H1 (cell line): ENCODE measurements at regions not wholly inside any gene's neighbourhood (a gene's known extent, or its start where the extent isn't known, plus 50 kb on each side); places are given as distances from the start of the nearest gene placed in this dataset.

Experiments
- CTCF ChIA-PET: fragments of 300-600 bp; sonication (Branson Sonifier 250); formaldehyde crosslinking; loops from one replicate; lab custom pipeline; 2021; ENCODE audit not compliant: partially characterized antibody; lab: Charles Lee
- POLR2A ChIA-PET: fragments of 300-600 bp; sonication (Branson Sonifier 250); formaldehyde crosslinking; loops from one replicate; lab custom pipeline; 2021; ENCODE audit warnings: inconsistent platforms; ENCODE audit not compliant: partially characterized antibody; lab: Charles Lee
- DNase-seq, 2 experiments: peaks; one replicate each; pipeline versions ENCODE4 v3.0.0 to v3.0.0-alpha.2; 2010 to 2022; ENCODE audit warnings: low spot score in 2 of 2, low read depth in 1 of 2, mixed read lengths in 1 of 2
- FAIRE-seq: peaks from 2 replicates; lab custom pipeline; 2011; peaks lifted over from hg19 to GRCh38; lab: Jason Lieb, UNC
- H2AFZ ChIP-seq: 2 replicates; pipeline ENCODE4 v1.8.1; 2012; ENCODE audit warnings: low read length, inconsistent platforms
- H2AK5ac ChIP-seq: 2 replicates; pipeline ENCODE4 v1.6.1; 2013; ENCODE audit warnings: low read depth, low read length
- H2BK120ac ChIP-seq: replicated peaks from 2 replicates; pipeline ENCODE3; 2013; ENCODE audit warnings: low read depth, low read length, inconsistent platforms
- H2BK12ac ChIP-seq: 2 replicates; pipeline ENCODE4 v1.6.1; 2013; ENCODE audit warnings: low read depth, low read length
- H2BK15ac ChIP-seq: 2 replicates; pipeline ENCODE4 v1.6.1; 2013; ENCODE audit warnings: low read length
- H2BK20ac ChIP-seq: 2 replicates; pipeline ENCODE4 v1.6.1; 2013; ENCODE audit warnings: low read length
- H2BK5ac ChIP-seq: 2 replicates; pipeline ENCODE4 v1.6.1; 2013; ENCODE audit warnings: low read depth, low read length
- H3K14ac ChIP-seq: 2 replicates; pipeline ENCODE4 v1.6.1; 2013; ENCODE audit warnings: inconsistent platforms; ENCODE audit not compliant: insufficient read length
- H3K18ac ChIP-seq: 2 replicates; pipeline ENCODE4 v1.6.1; 2013; ENCODE audit warnings: low read length; ENCODE audit errors: extremely low read depth
- H3K23ac ChIP-seq: 2 replicates; pipeline ENCODE4 v1.6.1; 2013; ENCODE audit warnings: inconsistent platforms; ENCODE audit not compliant: insufficient read length
- H3K23me2 ChIP-seq: 2 replicates; pipeline ENCODE4 v1.6.1; 2013; ENCODE audit warnings: low read depth, low read length
- H3K27ac ChIP-seq: 2 replicates; pipeline ENCODE4 v1.6.1; 2011; ENCODE audit warnings: low read depth, low read length, inconsistent platforms
- H3K27me3 ChIP-seq, 4 experiments: replicated peaks in 1 of 4; 1 replicate in 1 of 4; 2 replicates in 3 of 4; pipeline versions ENCODE4 v1.6.1 to v1.8.1; 2011 to 2013; ENCODE audit warnings: low read length in 3 of 4, mild to moderate bottlenecking in 3 of 4, inconsistent platforms in 2 of 4, mixed read lengths in 2 of 4, moderate library complexity in 1 of 4; ENCODE audit not compliant: control insufficient read depth in 3 of 4, insufficient read depth in 3 of 4; ENCODE audit errors: extremely low read depth in 1 of 4
- H3K36me3 ChIP-seq, 4 experiments: 2 replicates each; pipeline versions ENCODE4 v1.6.1 to v1.8.1; 2011 to 2013; ENCODE audit warnings: mild to moderate bottlenecking in 4 of 4, low read length in 3 of 4, moderate library complexity in 2 of 4, control low read depth in 1 of 4, inconsistent platforms in 1 of 4; ENCODE audit not compliant: insufficient read depth in 4 of 4, control insufficient read depth in 2 of 4
- H3K4ac ChIP-seq: replicated peaks from 2 replicates; pipeline ENCODE3; 2013; ENCODE audit warnings: low read length, low read depth, mixed read lengths, inconsistent platforms; ENCODE audit not compliant: insufficient read length
- H3K4me1 ChIP-seq, 4 experiments: replicated peaks in 1 of 4; 1 replicate in 1 of 4; 2 replicates in 3 of 4; pipeline versions ENCODE4 v1.6.1 to v1.8.1; 2011 to 2013; ENCODE audit warnings: low read length in 3 of 4, inconsistent platforms in 2 of 4, mixed read lengths in 1 of 4; ENCODE audit not compliant: insufficient read depth in 4 of 4, control insufficient read depth in 3 of 4
- H3K4me2 ChIP-seq, 2 experiments: 2 replicates each; pipeline versions ENCODE4 v1.6.1 to v1.8.1; 2011 to 2013; ENCODE audit warnings: low read depth in 2 of 2, low read length in 2 of 2, control low read depth in 1 of 2, inconsistent platforms in 1 of 2, mild to moderate bottlenecking in 1 of 2; ENCODE audit not compliant: insufficient read depth in 1 of 2
- H3K4me3 ChIP-seq, 4 experiments: fragments of 200-600, 300-600 bp in 1 of 4; sonication (generic), shearing (Covaris generic), sonication (Bioruptor Twin) in 1 of 4; 2 replicates each; pipeline versions ENCODE4 v1.5.1 to v1.8.1; 2011 to 2016; ENCODE audit warnings: low read length in 4 of 4, low read depth in 3 of 4, control low read depth in 2 of 4, inconsistent platforms in 2 of 4, mild to moderate bottlenecking in 2 of 4, mixed read lengths in 1 of 4, moderate library complexity in 1 of 4; ENCODE audit not compliant: insufficient read depth in 2 of 4; ENCODE audit errors: extremely low read depth in 1 of 4
- H3K56ac ChIP-seq: replicated peaks from 2 replicates; pipeline ENCODE3; 2013; ENCODE audit warnings: low read depth, mild to moderate bottlenecking, mixed read lengths, low read length, inconsistent platforms; ENCODE audit not compliant: insufficient read length
- H3K79me1 ChIP-seq: 2 replicates; pipeline ENCODE4 v1.6.1; 2013; ENCODE audit warnings: low read depth, low read length, control low read depth
- H3K79me2 ChIP-seq, 2 experiments: 2 replicates each; pipeline versions ENCODE4 v1.6.1 to v1.8.1; 2012 to 2013; ENCODE audit warnings: low read length in 2 of 2, mild to moderate bottlenecking in 2 of 2, inconsistent platforms in 1 of 2; ENCODE audit not compliant: insufficient read depth in 2 of 2, control insufficient read depth in 1 of 2
- H3K9ac ChIP-seq, 4 experiments: replicated peaks in 1 of 4; 1 replicate in 1 of 4; 2 replicates in 3 of 4; pipeline versions ENCODE4 v1.6.1 to v1.8.1; 2011 to 2013; ENCODE audit warnings: low read depth in 3 of 4, low read length in 3 of 4, control low read depth in 2 of 4, mild to moderate bottlenecking in 2 of 4, moderate library complexity in 2 of 4, inconsistent platforms in 1 of 4; ENCODE audit errors: extremely low read depth in 1 of 4
- H3K9me3 ChIP-seq, 2 experiments: 2 replicates each; pipeline versions ENCODE4 v1.6.1 to v1.8.1; 2012 to 2013; ENCODE audit warnings: mild to moderate bottlenecking in 2 of 2, moderate library complexity in 2 of 2, control low read depth in 1 of 2, inconsistent platforms in 1 of 2, low read depth in 1 of 2, low read length in 1 of 2, mixed read lengths in 1 of 2; ENCODE audit not compliant: insufficient read depth in 2 of 2
- H4K20me1 ChIP-seq, 2 experiments: replicated peaks in 1 of 2; 2 replicates each; pipeline versions ENCODE3 to v1.8.1; 2011 to 2013; ENCODE audit warnings: inconsistent platforms in 2 of 2, low read length in 2 of 2, mild to moderate bottlenecking in 1 of 2; ENCODE audit not compliant: insufficient read depth in 2 of 2, control insufficient read depth in 1 of 2
- H4K5ac ChIP-seq: 2 replicates; pipeline ENCODE4 v1.6.1; 2013; ENCODE audit warnings: low read length, low read depth, mixed read lengths, inconsistent platforms; ENCODE audit not compliant: insufficient read length
- H4K8ac ChIP-seq: 2 replicates; pipeline ENCODE4 v1.8.0; 2013; ENCODE audit warnings: mild to moderate bottlenecking, moderate library complexity, low read length, inconsistent platforms; ENCODE audit not compliant: insufficient read depth; ENCODE audit errors: extremely low read depth
- H4K91ac ChIP-seq: replicated peaks from 2 replicates; pipeline ENCODE3; 2013; ENCODE audit warnings: low read length, mixed read lengths, inconsistent platforms; ENCODE audit not compliant: insufficient read length
- BCL11A ChIP-seq, 2 experiments: IDR thresholded peaks; one replicate each; pipeline ENCODE4 v1.6.1; 2011; ENCODE audit warnings: low read depth in 2 of 2, low read length in 2 of 2, mild to moderate bottlenecking in 2 of 2
- BRCA1 ChIP-seq: IDR thresholded peaks from 2 replicates; pipeline ENCODE4 v1.6.1; 2012; ENCODE audit warnings: low read depth, low read length, improper control_type of control experiment
- CBX5 ChIP-seq: fragments of 300-800, 300-1000 bp; sonication (generic); IDR thresholded peaks from 2 replicates; pipeline ENCODE4 v1.7.1; 2016; ENCODE audit warnings: antibody characterized with exemption, low read length, low read depth
- FOSL1 ChIP-seq: IDR thresholded peaks from 2 replicates; pipeline ENCODE4 v1.6.1; 2011; ENCODE audit warnings: mild to moderate bottlenecking, low read depth, low read length, moderate library complexity; ENCODE audit not compliant: insufficient read depth
- GABPA ChIP-seq: IDR thresholded peaks from 2 replicates; pipeline ENCODE4 v1.6.1; 2011; ENCODE audit warnings: mild to moderate bottlenecking, low read length, moderate library complexity, borderline replicate concordance; ENCODE audit not compliant: insufficient read depth
- HDAC2 ChIP-seq, 2 experiments: fragments of 300-600 bp in 1 of 2; sonication (generic) in 1 of 2; IDR thresholded peaks; 2 replicates each; pipeline ENCODE4 v1.6.1; 2011 to 2012; ENCODE audit warnings: low read depth in 2 of 2, low read length in 2 of 2, mild to moderate bottlenecking in 2 of 2, moderate library complexity in 2 of 2, borderline replicate concordance in 1 of 2, inconsistent platforms in 1 of 2
- NANOG ChIP-seq: IDR thresholded peaks from 2 replicates; pipeline ENCODE4 v1.6.1; 2011; ENCODE audit warnings: low read length, low read depth, mild to moderate bottlenecking, inconsistent platforms; ENCODE audit not compliant: insufficient read depth, poor library complexity, severe bottlenecking
- RBBP5 ChIP-seq: IDR thresholded peaks from 2 replicates; pipeline ENCODE4 v1.7.1; 2012; ENCODE audit warnings: low read depth, mild to moderate bottlenecking, inconsistent platforms, low read length, moderate library complexity, borderline replicate concordance
- RFX5 ChIP-seq: IDR thresholded peaks from 2 replicates; pipeline ENCODE4 v1.6.1; 2011; ENCODE audit warnings: low read depth, low read length, improper control_type of control experiment, borderline replicate concordance
- RXRA ChIP-seq: IDR thresholded peaks from 2 replicates; pipeline ENCODE4 v1.6.1; 2011; ENCODE audit warnings: low read depth, mild to moderate bottlenecking, low read length, moderate library complexity; ENCODE audit not compliant: insufficient read depth
- TCF12 ChIP-seq: IDR thresholded peaks from 2 replicates; pipeline ENCODE4 v1.6.1; 2011; ENCODE audit warnings: low read depth, mild to moderate bottlenecking, low read length
- WGBS, 2 experiments: shearing (Covaris generic) in 1 of 2; methylation state at CpG; one replicate each; pipeline versions ENCODE4 v1.1.6 to v1.1.7; 2013 to 2015; ENCODE audit warnings: low lambda C conversion rate in 2 of 2, mixed read lengths in 2 of 2, inconsistent platforms in 1 of 2, low coverage in 1 of 2, missing lambda C conversion rate in 1 of 2; ENCODE audit not compliant: insufficient replicate concordance in 2 of 2, insufficient coverage in 1 of 2, insufficient read length in 1 of 2; ENCODE audit errors: extremely low coverage in 1 of 2, missing lambda C conversion rate in 1 of 2; 5-methylcytosine and 5-hydroxymethylcytosine counted together
- TF ChIP-seq, protein P1 (sequence below): IDR thresholded peaks from 2 replicates; pipeline ENCODE4 v1.6.1; 2011; ENCODE audit warnings: low read length, improper control_type of control experiment
- TF ChIP-seq, protein P2 (sequence below): IDR thresholded peaks from 2 replicates; pipeline ENCODE4 v1.6.1; 2012; ENCODE audit warnings: inconsistent platforms

DNA sequence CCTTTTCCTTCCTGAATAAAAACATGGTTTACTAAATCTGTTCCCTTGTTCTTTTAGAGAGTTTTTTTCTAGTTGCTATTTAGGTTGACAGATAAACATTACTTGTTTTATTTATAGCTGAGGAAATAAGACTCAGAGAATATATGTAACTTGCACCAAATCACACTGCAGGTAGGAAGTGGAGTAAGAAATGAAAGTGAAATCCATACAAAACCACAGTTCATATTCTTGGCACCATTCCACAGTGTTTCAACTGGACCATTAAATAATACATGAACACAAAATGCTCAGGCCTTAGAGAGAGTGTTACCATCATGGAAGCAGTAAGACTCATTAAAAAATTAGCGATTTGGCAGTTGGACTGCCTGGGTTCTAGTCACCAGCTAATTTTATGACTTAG is 326.9 kb upstream of the SLIT2 start:
- POLR2A ChIA-PET = no interaction called here
- H2AK5ac ChIP-seq = no peak overlapping the region

More for the DNA sequence above, 326.9 kb upstream of the SLIT2 start:
- no peak overlapping the region for H2BK120ac ChIP-seq
- H3K56ac ChIP-seq = no peak overlapping the region
- no peak overlapping the region for H2BK5ac ChIP-seq
- H3K4me3 ChIP-seq = no peak overlapping the region
- H4K5ac ChIP-seq = no peak overlapping the region
- H3K9me3 ChIP-seq = peaks cover 6 to 9% of the 10 kb centered on the region in 2 experiments; a peak in 3 of 4 replicates
- H3K27me3 ChIP-seq = no peaks in the 10 kb centered on the region
- WGBS, 2 experiments = 95% methylated on average over 1 of the region's 1 CpG; no CpG with 5 or more reads in 1 of the 2 experiments
- H3K4ac ChIP-seq = no peak overlapping the region
- H3K18ac ChIP-seq = no peak overlapping the region
- H4K20me1 ChIP-seq = no peaks in the 10 kb centered on the region
- H2BK15ac ChIP-seq = no peak overlapping the region
- no peaks in the 10 kb centered on the region for H3K79me1 ChIP-seq
- H3K14ac ChIP-seq = no peak overlapping the region
- H2AFZ ChIP-seq = no peak overlapping the region
- H3K36me3 ChIP-seq = no peaks in the 10 kb centered on the region
- DNase-seq (no peak), FAIRE-seq (no peak)
- H3K23me2 ChIP-seq = no peaks in the 10 kb centered on the region
- no peak overlapping the region for H4K8ac ChIP-seq
- no peak overlapping the region for H3K9ac ChIP-seq
- no peak overlapping the region for H3K27ac ChIP-seq
- no peaks in the 10 kb centered on the region for H3K79me2 ChIP-seq
- no peaks in the 10 kb centered on the region for H3K4me1 ChIP-seq
- no peak overlapping the region for H2BK12ac ChIP-seq
- H3K4me2 ChIP-seq = no peak overlapping the region
- H3K23ac ChIP-seq = no peak overlapping the region
- H4K91ac ChIP-seq = no peak overlapping the region
- CTCF ChIA-PET = no interaction called here
- H2BK20ac ChIP-seq = no peak overlapping the region
- no peak for TF ChIP-seq RFX5
- TF ChIP-seq CBX5 = no peak
- TF ChIP-seq, protein P1, sequence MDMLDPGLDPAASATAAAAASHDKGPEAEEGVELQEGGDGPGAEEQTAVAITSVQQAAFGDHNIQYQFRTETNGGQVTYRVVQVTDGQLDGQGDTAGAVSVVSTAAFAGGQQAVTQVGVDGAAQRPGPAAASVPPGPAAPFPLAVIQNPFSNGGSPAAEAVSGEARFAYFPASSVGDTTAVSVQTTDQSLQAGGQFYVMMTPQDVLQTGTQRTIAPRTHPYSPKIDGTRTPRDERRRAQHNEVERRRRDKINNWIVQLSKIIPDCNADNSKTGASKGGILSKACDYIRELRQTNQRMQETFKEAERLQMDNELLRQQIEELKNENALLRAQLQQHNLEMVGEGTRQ = no peak
- no peak for TF ChIP-seq BRCA1
- TF ChIP-seq HDAC2 (IDR thresholded peaks at IDR 0.05; ENCODE audit: borderline replicate concordance in 1 of 2, low read depth in 2 of 2, low read length in 2 of 2) = no peak
- TF ChIP-seq NANOG = no peak
- no peak for TF ChIP-seq FOSL1
- TF ChIP-seq, protein P2, sequence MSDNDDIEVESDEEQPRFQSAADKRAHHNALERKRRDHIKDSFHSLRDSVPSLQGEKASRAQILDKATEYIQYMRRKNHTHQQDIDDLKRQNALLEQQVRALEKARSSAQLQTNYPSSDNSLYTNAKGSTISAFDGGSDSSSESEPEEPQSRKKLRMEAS = no peak
- no peak for TF ChIP-seq TCF12
- no peak for TF ChIP-seq RBBP5
- TF ChIP-seq RXRA = no peak
- no peak for TF ChIP-seq BCL11A (IDR thresholded peaks at IDR 0.05; ENCODE audit: low read depth in 2 of 2, low read length in 2 of 2)
- TF ChIP-seq GABPA = no peak
